ENCODE measurements at regions not wholly inside any gene's neighbourhood (a gene's known extent, or its start where the extent isn't known, plus 50 kb on each side); places are given as distances from the start of the nearest gene placed in this dataset.

- no peak overlapping the region for H2AFZ ChIP-seq (ENCODE audit: low read length)
- no peak for FAIRE-seq
- TF ChIP-seq HNF4G (IDR thresholded peaks at IDR 0.05; ENCODE audit: borderline replicate concordance, low read depth, low read length) = no peak
- TF ChIP-seq HNF4G (CRISPR knock-in tag; IDR thresholded peaks at IDR 0.05; ENCODE audit: borderline replicate concordance, low read depth) = no peak
- TF ChIP-seq PLSCR1 (CRISPR knock-in tag; IDR thresholded peaks at IDR 0.05; ENCODE audit: borderline replicate concordance) = no peak
- no peak for TF ChIP-seq REXO4 (CRISPR knock-in tag; IDR thresholded peaks at IDR 0.05; ENCODE audit: borderline replicate concordance)
- no peak for TF ChIP-seq SRY (CRISPR knock-in tag; IDR thresholded peaks at IDR 0.05)
- TF ChIP-seq MXD4 (CRISPR knock-in tag; IDR thresholded peaks at IDR 0.05) = no peak
- TF ChIP-seq ZFP90 (CRISPR knock-in tag; IDR thresholded peaks at IDR 0.05; ENCODE audit: borderline replicate concordance) = no peak
- TF ChIP-seq ZNF740 (CRISPR knock-in tag; IDR thresholded peaks at IDR 0.05) = no peak
- no peak for TF ChIP-seq U2AF1 (optimal IDR thresholded peaks at IDR 0.05; ENCODE audit: low read depth, low read length)
- TF ChIP-seq SALL2 (CRISPR knock-in tag; IDR thresholded peaks at IDR 0.05) = no peak
- TF ChIP-seq ZMYM3 (CRISPR knock-in tag; IDR thresholded peaks at IDR 0.05) = no peak
- TF ChIP-seq YEATS2 (CRISPR knock-in tag; IDR thresholded peaks at IDR 0.05; ENCODE audit: borderline replicate concordance) = no peak
- no peak for TF ChIP-seq SMAD1 (CRISPR knock-in tag; IDR thresholded peaks at IDR 0.05; ENCODE audit: borderline replicate concordance, low read depth)
- TF ChIP-seq ZHX2 (IDR thresholded peaks at IDR 0.05; ENCODE audit: low read depth) = no peak
- no peak for TF ChIP-seq ZHX2 (CRISPR knock-in tag; IDR thresholded peaks at IDR 0.05; ENCODE audit: borderline replicate concordance)
- no peak for TF ChIP-seq POLR2A (IDR thresholded peaks at IDR 0.05; ENCODE audit: insufficient read depth in 1 of 2, low read depth in 2 of 2, low read length in 2 of 2)
These were observed 418.7 kb downstream of the CENPC start for GRCh38 chr4:67126570-67126969.

More at GRCh38 chr4:67126570-67126969, 418.7 kb downstream of the CENPC start:
- ChIA-PET CTCF (ENCODE audit: low intra/inter-chr PET ratio, low total read pairs) (no interaction called here), POLR2A (no interaction called here)
- Histone ChIP-seq H3K27me3 (ENCODE audit: control insufficient read depth in 1 of 2, insufficient read depth in 2 of 2, low read length in 2 of 2) (no peaks in the 10 kb centered on the region), H3K27ac (ENCODE audit: extremely low read length, insufficient read depth, low read length) (no peak overlapping the region), H3K36me3 (replicated peaks in 1 of 2; ENCODE audit: control insufficient read depth in 1 of 2, insufficient read depth in 2 of 2, low read length in 2 of 2) (no peaks in the 10 kb centered on the region), H3K4me1 (ENCODE audit: insufficient read depth, low read length) (no peaks in the 10 kb centered on the region), H3K9me3 (ENCODE audit: low read length) (no peaks in the 10 kb centered on the region), H3K79me2 (ENCODE audit: insufficient read depth, low read length) (no peaks in the 10 kb centered on the region), H3K9ac (ENCODE audit: insufficient read depth, low read depth, low read length) (no peak overlapping the region), H3K4me2 (ENCODE audit: low read depth, low read length) (no peak overlapping the region), H4K20me1 (ENCODE audit: insufficient read depth, low read length) (no peaks in the 10 kb centered on the region), H3K4me3 (replicated peaks in 1 of 3; ENCODE audit: insufficient read depth in 1 of 3, low read depth in 2 of 3, low read length in 3 of 3) (no peak overlapping the region)
- intact Hi-C loops (cut with micrococcal nuclease; ENCODE audit: unreplicated experiment) = no loop called here
- in situ Hi-C loops (cut with HindIII; ENCODE audit: extremely low pct_ligation_motif_present, low pct_unique_long_range_greater_than_20kb) = no loop called here
- WGBS (ENCODE audit: low lambda C conversion rate) = 27% methylated on average over 4 of the region's 4 CpGs
- DNase-seq (ENCODE audit: low spot score) = no peak
- ATAC-seq = no peak
- no TSS peak for BruUV-seq (replicated peaks)

Data from HepG2 (cell line).